Keratinocyte (primary cell): ENCODE measurements at regions not wholly inside any gene's neighbourhood (a gene's known extent, or its start where the extent isn't known, plus 50 kb on each side); places are given as distances from the start of the nearest gene placed in this dataset.

Experiments
- CTCF ChIP-seq, 3 experiments: IDR thresholded peaks in 1 of 3; conservative IDR thresholded peaks in 1 of 3; optimal IDR thresholded peaks in 1 of 3; 2 replicates in 2 of 3; 3 replicates in 1 of 3; pipeline versions ENCODE3 to v1.5.1; 2011; ENCODE audit warnings: low read length in 3 of 3, mild to moderate bottlenecking in 3 of 3, moderate library complexity in 2 of 3, control low read depth in 1 of 3, inconsistent platforms in 1 of 3; ENCODE audit not compliant: insufficient read depth in 2 of 3; ENCODE audit errors: extremely low read depth in 1 of 3
- EZH2 ChIP-seq: IDR thresholded peaks from one replicate; pipeline ENCODE4 v1.6.1; 2012; ENCODE audit warnings: inconsistent platforms, mild to moderate bottlenecking, low read length, moderate library complexity

DNA sequence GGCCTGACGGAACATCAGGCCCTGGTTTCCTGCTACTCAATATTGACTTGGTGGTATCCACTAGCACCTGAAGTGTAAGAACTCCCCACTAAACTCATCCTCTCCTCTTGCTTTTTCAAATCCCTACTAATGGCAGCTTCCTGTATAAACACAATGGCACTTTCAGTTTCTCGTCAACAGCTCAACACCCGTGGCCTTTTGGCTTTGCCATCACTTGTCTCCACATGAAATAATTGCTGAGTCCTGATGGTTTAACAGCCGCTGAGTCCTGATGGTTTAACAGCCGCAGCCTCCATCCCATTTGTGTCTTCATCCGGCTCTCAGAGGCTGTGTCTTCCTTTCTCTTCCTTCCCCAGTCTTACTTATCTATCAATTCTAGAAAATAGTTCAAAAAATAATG, 261.4 kb upstream of the PITRM1 start:
- TF ChIP-seq CTCF (optimal IDR thresholded peaks at IDR 0.05 in 1 of 3, IDR thresholded peaks at IDR 0.05 in 1 of 3, conservative IDR thresholded peaks at IDR 0.05 in 1 of 3; ENCODE audit: extremely low read depth in 1 of 3, insufficient read depth in 2 of 3, low read length in 3 of 3) = no peak
- no peak for TF ChIP-seq EZH2
